Glomerular visceral epithelial cell (primary cell): ENCODE measurements at regions not wholly inside any gene's neighbourhood (a gene's known extent, or its start where the extent isn't known, plus 50 kb on each side); places are given as distances from the start of the nearest gene placed in this dataset.
"Not testable (repeated sequence)": the region's sequence is repeated elsewhere in the genome, so short reads cannot be mapped to it uniquely, and the experiment has no call there.

Experiments used
- DNase-seq: peaks from one replicate; pipeline ENCODE4 v3.0.0-alpha.2; 2016; ENCODE audit errors: extremely low spot score

DNA sequence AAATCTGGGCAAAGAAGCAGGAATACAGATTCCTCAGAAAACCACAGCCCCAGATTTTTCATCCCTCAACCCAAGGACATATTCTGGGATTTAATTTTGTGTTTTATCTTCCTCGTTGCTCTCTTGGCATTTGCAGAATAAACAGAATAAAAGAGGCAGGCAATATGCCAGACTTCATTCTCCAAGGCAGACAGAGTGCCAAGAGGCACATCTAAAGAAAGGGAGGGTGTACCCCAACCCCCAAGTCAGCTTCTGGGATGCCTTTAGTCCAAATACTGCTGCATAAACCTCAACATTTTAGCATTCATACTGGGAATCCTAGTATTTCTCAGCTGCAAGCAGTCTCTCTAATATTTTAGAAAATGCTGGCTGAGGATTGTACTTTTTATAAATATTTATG lies 629.2 kb downstream of the KLHL13 start:
- no peak for DNase-seq

DNA sequence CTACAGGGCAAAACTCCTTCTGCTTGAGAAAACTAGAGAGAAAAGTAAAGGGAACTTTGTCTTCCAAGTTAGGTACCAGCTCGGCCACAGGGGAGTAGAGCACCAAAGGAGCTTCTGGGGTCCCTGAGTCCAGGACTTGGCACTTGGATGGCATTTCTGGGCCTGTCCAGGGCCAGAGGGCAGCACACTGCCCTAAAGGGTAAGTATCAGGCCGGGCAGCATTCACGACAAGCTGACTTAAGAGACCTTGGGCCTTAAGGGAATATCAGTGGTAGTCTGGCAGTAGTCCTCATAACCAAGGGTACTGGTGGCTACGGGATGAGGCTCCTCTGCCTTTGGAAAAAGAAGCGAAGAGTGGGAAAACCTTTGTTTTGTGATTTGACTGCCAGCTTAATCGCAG lies 632.7 kb downstream of the KLHL13 start:
- DNase-seq = no peak

DNA sequence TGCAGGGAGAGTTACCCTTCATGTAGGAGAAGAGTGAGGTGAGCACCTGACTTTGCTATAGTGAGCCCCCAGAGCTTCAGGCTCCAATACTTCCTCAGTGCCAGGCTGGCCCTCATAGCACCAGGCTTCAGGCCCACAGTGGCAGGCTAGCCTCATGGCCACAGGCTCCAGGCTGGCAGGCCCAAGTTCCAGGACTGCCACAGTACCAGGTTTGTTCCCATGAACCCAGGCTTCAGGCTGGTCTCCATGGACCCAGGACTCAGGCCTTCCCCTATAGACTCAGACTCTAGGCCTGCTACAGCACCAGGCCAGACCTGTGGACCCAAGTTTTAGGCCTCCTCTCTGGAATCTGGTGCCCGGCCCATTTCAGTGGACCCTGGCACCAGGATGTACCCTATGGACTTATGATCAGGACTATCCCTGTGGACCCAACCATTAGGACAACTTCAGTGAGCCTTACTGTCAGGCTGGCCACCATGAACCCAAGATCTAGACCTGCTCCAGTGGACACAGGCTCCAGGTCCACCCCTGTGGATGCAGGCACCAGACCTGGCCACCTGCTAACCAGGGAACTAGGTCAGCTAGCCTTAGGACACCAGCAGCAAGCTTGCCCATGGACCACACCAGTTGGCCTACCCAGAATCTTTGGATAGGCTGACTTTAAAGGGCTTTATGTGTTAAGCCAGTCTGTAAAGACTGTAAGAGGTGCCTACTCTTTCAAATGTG lies 658.2 kb downstream of the KLHL13 start:
- DNase-seq = no peak

DNA sequence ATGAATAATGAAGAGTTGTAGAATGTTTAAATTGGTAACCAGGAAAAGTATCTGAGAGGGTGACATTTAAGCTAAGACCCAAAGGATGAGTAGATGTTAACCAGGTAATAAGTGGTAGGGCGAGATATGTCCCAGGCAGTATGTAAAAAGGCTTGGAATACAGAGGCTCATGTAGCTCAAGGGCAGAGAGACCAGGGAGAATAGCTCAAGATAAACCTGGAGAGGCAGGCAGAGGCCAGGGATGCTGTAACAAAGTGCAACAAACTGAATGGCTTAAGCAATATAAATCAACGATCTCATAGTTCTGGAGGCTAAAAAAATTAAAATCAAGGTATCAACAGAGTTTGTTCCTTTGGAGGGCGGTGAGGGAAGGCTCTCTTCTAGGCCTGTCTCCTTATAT lies 660.8 kb downstream of the KLHL13 start:
- no peak for DNase-seq

DNA sequence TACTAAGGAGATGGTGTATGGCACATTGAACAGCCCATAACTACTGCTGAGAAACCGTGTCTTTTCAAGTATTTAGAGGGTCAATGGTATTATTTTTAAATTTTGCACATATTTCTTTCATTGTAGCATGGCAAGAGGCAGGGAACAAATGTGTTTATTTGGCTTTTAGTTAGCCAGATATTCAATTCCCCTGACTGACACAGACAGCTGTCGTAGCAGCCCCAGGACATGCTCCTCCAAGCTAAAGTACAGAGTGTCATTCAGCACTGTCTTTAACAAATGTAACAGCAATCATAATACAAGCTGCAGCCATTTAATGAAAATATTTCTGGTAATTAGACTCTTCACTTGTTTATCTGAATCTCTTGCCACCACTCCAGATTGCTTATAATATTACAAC lies 687.1 kb downstream of the KLHL13 start:
- no peak for DNase-seq

DNA sequence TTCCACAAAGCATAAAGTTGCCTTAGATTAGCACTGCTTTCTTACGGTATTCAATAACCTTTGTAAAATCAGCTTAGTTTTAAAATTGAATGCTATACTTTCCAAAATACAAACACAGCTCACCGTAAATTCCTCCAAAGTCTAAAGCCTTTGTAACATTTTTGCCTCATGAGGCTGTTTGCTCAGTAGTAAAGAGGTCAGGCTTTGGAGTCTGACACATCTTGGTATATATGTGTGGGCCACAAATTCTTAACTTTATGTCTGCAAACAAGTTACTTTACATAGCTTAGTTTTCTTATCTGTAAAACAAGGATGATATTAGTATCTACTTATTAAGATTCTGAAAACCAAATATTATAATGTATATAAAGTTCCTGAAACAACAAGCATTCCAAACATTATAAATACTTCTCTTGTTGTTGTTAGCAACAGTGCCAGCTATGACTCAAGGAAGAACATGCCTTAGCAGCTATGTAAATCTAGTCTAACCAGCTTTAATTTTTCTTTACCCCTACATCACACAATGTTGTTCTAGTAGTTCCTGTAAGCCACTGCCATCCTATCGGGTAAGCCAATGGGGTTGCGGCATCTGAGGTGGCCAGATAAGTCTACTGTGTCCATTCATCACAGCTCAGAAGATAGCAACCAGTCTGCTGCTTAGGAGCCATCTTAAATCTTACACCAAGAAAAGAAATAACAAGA lies 709.0 kb downstream of the KLHL13 start:
- DNase-seq = no peak

DNA sequence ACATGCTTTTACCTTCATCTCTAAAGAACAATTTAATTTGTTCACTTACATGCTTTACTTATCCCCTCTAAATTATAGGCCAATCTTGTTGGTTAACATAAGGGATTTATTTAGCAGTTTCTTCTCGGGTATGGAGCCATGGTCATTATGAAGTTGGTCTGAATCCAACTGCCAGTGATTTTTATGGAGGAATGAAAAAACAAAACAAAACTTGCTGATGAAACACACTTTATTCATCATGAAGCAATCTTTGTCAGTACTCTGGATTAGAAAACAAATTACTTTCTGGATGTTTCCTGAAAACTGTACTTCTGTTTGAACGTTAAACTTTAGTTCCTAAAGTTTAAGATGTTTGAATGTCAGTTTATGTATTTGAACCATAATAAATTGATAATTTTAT lies 715.8 kb downstream of the KLHL13 start:
- DNase-seq = no peak

DNA sequence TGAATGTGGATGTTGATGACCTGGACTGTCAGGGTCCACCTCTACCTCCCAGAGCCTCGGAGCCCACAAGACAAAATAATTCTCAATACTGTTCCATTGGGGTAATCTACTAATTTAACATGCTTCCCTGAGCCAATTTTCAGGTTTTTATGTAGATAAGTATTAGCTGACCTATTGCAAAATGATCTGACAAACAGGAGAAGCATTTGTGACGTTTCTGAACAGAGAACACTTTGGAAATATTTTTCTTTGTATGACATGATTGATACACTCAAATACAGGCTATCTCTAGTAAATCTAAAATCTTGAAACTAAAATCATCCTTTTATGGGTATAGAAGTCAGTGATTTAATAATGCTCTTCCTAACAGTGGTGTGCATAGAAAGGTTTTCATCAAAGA lies 716.6 kb downstream of the KLHL13 start:
- DNase-seq = no peak

DNA sequence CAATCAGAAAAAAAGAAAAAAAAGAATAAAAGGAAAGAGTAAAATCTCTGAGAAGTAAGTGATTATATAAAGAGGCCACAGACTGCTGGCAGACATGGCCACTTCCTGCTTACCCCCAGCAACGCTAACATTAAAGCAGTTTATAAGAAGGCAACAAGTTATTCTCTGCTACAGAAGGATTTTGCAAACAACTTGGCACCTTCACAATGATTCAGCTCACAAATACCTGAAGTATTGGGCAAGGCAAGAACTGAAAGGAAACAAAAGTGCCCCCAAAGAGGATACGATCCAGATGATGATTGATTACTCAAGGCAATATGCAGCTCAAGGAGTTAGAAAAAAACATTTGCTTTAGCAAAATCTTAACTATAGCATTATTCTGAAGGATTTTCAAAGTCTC lies 718.8 kb downstream of the KLHL13 start:
- no peak for DNase-seq

DNA sequence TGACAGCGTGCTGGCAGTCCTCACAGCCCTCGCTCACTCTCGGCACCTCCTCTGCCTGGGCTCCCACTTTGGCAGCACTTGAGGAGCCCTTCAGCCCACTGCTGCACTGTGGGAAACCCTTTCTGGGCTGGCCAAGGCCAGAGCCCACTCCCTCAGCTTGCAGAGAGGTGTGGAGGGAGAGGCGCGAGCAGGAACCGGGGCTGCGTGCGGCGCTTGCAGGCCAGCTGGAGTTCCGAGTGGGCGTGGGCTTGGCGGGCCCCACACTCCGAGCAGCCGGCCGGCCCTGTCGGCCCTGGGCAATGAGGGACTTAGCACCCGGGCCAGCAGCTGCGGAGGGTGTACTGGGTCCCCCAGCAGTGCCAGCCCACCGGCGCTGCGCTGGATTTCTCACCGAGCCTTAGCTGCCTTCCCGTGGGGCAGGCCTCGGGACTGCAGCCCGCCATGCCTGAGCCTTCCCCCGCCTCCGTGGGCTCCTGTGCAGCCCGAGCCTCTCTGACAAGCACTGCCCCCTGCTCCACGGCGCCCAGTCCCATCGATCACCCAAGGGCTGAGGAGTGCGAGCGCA lies 722.0 kb downstream of the KLHL13 start:
- not testable (repeated sequence) for DNase-seq

DNA sequence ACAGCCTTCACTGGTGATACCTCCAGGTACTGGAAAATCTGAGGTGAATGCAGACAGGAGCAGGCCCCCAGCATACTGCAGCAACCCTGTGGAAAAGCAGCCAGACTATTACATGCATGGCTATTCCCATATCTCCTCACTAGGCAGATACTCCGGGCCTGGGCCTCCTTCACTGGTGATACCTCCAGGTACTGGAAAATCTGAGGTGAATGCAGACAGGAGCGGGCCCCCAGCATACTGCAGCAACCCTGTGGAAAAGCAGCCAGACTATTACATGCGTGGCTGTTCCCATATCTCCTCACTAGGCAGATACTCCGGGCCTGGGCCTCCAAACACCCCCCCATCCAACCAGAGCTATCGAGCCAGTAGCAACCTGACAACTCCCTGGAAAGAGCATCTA lies 724.2 kb downstream of the KLHL13 start:
- DNase-seq = not testable (repeated sequence)

DNA sequence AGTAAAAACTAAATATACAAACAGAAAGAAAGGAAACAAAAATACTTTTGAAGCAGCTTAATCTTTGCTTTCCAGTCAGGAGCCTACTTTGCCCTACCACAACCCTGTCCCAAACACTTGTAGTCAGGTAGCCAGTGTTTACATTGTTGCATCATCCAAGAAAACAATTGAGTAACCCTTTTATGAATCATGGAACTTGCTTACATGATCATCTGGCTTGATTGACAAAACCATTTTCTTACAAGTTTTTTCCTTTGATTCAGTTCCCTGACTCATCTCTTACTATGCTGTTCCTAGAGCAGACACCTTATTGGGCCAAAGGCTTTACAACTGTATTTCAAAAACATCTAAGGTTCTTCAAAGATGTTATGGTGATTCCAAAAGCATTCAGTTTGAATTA lies 740.1 kb downstream of the KLHL13 start:
- no peak for DNase-seq

DNA sequence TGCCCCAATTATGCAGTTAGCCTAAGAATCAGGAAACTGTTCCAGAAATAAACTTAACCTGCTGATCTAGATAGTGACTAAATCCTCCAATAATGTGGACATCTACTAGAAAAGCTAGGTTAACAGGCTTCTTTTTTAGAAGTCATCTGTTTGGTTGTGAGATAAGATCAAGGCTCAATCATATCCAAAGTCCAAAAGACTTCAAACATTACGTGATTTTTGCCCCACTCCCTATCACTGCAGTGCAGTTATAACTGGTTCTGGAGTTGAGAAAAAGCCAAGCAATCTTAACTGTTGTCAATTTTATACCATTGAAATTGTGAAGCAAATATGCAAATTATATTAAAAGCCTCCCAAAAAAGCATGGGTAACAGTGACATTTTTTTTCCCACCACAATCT lies 781.4 kb downstream of the KLHL13 start:
- DNase-seq = no peak

DNA sequence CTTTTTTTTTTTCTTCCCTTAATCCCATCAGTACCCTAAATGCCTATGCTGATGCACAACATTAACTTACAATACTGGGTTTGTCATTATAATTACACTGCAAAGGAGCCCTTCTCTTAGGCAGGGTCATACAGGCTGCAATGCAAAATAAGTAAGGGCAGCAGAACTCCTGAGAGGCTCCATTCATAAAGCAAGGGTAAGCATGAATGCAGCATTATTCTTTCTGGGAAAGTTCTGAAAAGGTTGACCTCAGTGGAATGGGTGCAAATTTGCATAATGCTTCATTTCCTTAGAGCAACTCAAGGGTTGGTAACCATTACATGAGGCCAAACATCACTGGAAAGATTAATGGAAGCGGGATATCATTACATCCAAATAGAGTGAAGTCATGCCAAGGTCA lies 789.2 kb downstream of the KLHL13 start:
- no peak for DNase-seq

DNA sequence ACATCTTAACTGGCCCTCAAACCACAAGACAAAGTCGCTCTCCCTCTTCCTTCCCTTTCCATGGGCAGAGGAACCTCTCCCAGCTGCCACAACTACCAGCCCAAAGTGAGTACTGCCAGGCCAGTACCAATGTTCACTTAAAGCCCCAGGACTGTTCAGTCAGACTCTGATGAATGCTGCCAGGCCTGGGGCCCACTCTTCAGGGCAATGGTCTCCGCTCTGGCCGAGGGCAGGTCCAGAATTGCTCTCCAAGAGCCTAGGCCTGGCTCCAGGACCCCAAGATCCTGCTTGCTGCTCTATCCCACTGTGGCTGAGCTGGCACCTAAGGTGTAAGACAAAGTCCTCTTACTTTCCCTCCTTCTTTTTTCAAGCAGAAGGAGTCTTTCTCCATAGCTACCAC lies 790.9 kb downstream of the KLHL13 start:
- DNase-seq = no peak

DNA sequence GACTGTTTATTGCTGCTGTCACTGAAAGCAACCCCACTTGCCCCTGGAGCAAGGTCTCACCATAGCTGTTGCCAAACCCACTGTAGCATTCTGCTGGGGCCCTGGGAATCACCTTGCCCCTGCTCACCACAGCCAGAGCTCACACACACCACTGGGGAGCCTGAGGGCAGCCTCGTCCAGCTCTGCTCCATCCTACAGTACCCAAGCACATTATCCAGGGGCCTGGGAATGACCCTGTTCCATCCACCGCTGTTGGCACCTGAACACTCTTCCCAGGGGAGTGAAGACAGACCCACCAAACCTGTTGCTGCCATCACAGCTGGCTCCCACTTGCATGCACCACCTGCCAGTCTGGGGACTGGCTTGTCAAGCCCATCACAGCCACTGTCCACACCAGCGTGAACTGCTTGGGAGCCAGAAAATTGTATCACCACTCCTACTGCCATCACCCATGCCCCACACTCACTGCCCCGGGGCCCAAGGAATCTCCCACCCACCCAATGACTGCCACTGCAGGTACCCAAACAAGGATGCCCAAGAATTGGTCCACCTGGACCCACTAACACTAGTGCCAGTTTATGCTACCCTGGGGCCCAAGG lies 811.3 kb downstream of the KLHL13 start:
- no peak for DNase-seq

DNA sequence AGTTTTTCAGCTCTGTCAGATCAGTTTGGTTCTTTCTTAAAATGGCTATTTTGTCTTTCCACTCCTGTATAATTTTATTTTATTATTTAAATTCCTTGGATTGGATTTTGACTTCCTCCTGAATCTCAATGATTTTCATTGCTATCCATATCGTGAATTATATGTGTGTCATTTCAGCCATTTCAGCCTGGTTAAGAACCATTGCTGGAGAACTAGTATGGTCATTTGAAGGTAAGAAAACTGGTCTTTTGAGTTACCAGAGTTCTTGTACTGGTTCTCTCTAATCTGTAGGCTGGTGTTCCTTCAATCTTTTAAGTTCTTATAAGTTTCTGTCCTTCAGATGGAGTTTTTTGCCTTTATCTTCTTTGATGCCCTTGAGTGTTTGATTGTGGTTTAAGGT lies 815.5 kb downstream of the KLHL13 start:
- DNase-seq = no peak

DNA sequence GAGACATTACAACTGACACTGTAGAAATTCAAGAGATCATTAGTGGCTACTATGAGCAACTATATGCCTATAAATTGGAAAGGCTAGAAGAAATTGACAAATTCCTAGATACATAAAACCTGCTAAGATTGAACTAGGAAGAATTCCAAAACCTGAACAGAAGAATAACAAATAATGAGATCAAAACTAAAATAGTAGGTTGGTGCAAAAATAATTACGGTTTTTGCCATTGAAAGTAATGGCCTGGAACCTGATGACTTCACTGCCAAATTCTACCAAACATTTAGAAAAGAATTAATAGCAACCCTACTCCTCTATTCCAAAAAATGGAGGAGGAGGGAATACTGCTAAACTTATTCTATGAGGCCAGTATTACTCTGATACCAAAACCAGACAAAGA lies 824.9 kb downstream of the KLHL13 start:
- DNase-seq = no peak

DNA sequence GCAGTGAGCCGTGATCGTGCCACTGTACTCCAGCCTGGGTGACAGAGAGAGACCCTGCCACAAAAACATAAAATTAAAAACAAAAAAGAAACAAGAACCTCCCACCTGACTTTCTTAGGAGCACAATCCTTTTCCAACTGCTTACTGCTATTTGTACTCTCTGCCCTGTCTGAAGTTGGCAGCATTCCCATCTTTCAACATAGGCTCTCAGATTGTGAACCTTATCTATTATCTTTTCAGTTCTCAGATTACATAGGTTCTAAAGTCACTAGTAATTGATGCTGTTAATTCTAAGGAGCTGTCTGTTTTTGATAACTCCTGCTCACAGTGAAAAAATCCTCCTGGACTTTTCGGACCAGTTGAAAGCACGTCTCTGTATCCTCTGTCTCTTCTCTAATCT lies 812.2 kb upstream of the CT83 start:
- no peak for DNase-seq
